NCI-H2107 treated with DMSO at 0.1 percent for 48 hours (cell line): ENCODE measurements at regions not wholly inside any gene's neighbourhood (a gene's known extent, or its start where the extent isn't known, plus 50 kb on each side); places are given as distances from the start of the nearest gene placed in this dataset.
A peak's percentile ranks its signal among the peaks of the same experiment; 100 is the strongest.
"Not testable (repeated sequence)": the region's sequence is repeated elsewhere in the genome, so short reads cannot be mapped to it uniquely, and the experiment has no call there.

Experiments used
- DNase-seq: peaks from one replicate; lab custom pipeline; 2025; ENCODE audit not compliant: unreplicated experiment; lab: John Stamatoyannopoulos, UW

- DNase-seq = no peak
Measured at GRCh38 chr10:31186225-31187000, 132.6 kb upstream of the ZEB1 start.

GRCh38 chr10:31187182-31187581 is 131.8 kb upstream of the ZEB1 start:
- no peak for DNase-seq

- no peak for DNase-seq
Measured at GRCh38 chr10:31187607-31188210, 131.3 kb upstream of the ZEB1 start.

GRCh38 chr10:31188792-31189406 is 130.1 kb upstream of the ZEB1 start:
- DNase-seq = no peak

GRCh38 chr10:31190488-31190887 is 128.5 kb upstream of the ZEB1 start:
- no peak for DNase-seq

- DNase-seq = no peak
Measured at GRCh38 chr10:31192475-31192874, 126.5 kb upstream of the ZEB1 start.

GRCh38 chr10:31194986-31195385 is 124.0 kb upstream of the ZEB1 start:
- no peak for DNase-seq

- no peak for DNase-seq
Measured at GRCh38 chr10:31197886-31198285, 121.1 kb upstream of the ZEB1 start.

- no peak for DNase-seq
Measured at GRCh38 chr10:31204090-31204489, 114.9 kb upstream of the ZEB1 start.

- peak; percentile 8 for DNase-seq
Measured at GRCh38 chr10:31207636-31208035, 111.4 kb upstream of the ZEB1 start.

GRCh38 chr10:31209478-31209877 is 109.5 kb upstream of the ZEB1 start:
- DNase-seq = no peak

- DNase-seq = no peak
Measured at GRCh38 chr10:31210190-31210589, 108.8 kb upstream of the ZEB1 start.

GRCh38 chr10:31213959-31214358 is 105.1 kb upstream of the ZEB1 start:
- DNase-seq = no peak

GRCh38 chr10:31215052-31215451 is 104.0 kb upstream of the ZEB1 start:
- no peak for DNase-seq

GRCh38 chr10:31219306-31219705 is 99.7 kb upstream of the ZEB1 start:
- no peak for DNase-seq

GRCh38 chr10:31228780-31229179 is 90.2 kb upstream of the ZEB1 start:
- DNase-seq = not testable (repeated sequence)

- DNase-seq = no peak
Measured at GRCh38 chr10:31239961-31240360, 79.1 kb upstream of the ZEB1 start.

GRCh38 chr10:31242902-31243301 is 76.1 kb upstream of the ZEB1 start:
- no peak for DNase-seq

- DNase-seq = not testable (repeated sequence)
Measured at GRCh38 chr10:31251118-31251517, 67.9 kb upstream of the ZEB1 start.

GRCh38 chr10:31253237-31253636 is 65.8 kb upstream of the ZEB1 start:
- DNase-seq = no peak

- DNase-seq = no peak
Measured at GRCh38 chr10:31261511-31262311, 57.3 kb upstream of the ZEB1 start.
